ENCODE measurements at regions not wholly inside any gene's neighbourhood (a gene's known extent, or its start where the extent isn't known, plus 50 kb on each side); places are given as distances from the start of the nearest gene placed in this dataset.

DNA sequence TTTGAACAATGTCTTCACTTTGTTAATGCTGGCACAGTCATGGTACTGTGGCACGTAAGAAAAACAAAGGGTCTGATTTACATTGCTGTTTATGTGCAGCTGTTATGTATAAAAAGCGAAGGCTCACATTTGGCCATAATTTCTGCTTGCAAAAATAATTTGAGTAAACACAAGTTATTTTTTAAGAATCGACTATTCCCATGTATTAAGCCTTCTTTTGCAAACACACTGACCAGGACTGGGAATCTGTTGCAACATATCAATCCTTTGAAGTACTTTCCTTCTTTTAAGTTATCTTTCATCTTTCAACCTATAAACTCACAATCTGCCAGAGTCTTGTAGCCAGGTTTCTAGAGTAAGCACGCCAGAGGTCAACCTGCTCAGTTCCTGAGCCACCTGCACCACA, 145.4 kb upstream of the BMP4 start:
- no peak for TF ChIP-seq CTCF (IDR thresholded peaks at IDR 0.05; ENCODE audit: low read depth, low read length, poor library complexity, severe bottlenecking)
- TF ChIP-seq EZH2phosphoT487 (IDR thresholded peaks at IDR 0.05; ENCODE audit: borderline replicate concordance, low read length) = no peak
